SW480 (cell line): ENCODE measurements at regions not wholly inside any gene's neighbourhood (a gene's known extent, or its start where the extent isn't known, plus 50 kb on each side); places are given as distances from the start of the nearest gene placed in this dataset.

ENCODE experiments used
- DNase-seq: peaks from one replicate; pipeline ENCODE4 v3.0.0-alpha.2; 2016; ENCODE audit warnings: low spot score

DNA sequence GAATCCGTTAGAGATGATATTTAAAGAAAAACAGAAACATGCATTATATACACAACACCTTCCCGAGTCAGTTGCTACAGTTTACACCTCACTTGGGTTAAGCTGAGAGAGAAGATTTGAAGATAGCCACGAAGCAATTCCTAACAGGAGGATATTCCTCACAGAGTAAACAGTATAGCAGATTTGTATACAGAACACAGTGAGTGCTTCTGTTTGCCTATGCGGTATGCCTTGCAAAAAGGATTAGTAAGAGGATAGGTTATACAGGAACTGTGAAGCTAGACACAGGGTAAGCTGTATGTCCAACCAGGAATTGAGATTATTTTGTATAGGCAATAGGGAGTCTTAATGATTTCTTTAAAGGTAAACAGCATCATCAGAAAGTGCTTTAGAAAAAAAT, 471.8 kb downstream of the LIG4 start:
- no peak for DNase-seq

GRCh38 chr13:107743100-107743499, 472.2 kb downstream of the LIG4 start:
- no peak for DNase-seq

DNA sequence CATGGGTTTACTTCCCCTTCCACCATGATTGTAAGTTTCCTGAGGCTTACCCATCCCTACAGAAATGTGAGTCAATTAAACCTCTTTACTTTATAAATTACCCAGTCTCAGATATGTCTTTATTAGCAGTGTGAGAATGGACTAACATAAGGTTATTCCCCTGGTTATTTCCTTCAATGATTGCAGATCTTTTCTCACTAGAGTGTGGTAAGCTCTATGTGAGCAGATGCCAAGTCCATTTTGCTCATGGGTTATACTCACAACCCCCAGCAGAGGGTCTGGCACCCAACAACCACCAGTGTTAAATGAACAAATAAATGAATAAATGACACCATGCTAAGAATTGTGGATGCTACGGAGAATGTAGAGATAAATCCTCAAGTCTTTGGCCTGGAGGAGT, 472.8 kb downstream of the LIG4 start:
- DNase-seq = no peak

DNA sequence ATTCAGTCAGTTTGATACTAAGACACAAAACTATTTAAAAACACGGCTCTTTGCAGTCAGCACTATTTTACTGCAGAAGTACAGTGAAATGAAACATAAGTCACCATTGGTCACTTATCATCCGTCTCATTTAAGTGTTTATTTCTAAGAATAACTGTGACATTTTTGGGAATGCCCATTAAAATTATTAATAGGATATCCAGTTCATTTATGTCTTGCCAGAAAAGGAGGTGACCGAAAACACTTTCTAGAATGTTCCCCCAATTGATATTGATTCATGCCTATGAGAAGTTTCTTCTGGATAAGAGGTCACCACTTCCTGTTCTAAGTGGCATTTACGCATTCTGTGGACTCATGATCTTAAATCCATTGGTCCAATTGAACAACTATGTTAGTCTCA, 477.3 kb downstream of the LIG4 start:
- no peak for DNase-seq

GRCh38 chr13:107736731-107737130, 478.6 kb downstream of the LIG4 start:
- no peak for DNase-seq

GRCh38 chr13:107736170-107736569, 479.2 kb downstream of the LIG4 start:
- DNase-seq = no peak

- DNase-seq = no peak
These were observed 480.3 kb downstream of the LIG4 start for GRCh38 chr13:107734891-107735625.

DNA sequence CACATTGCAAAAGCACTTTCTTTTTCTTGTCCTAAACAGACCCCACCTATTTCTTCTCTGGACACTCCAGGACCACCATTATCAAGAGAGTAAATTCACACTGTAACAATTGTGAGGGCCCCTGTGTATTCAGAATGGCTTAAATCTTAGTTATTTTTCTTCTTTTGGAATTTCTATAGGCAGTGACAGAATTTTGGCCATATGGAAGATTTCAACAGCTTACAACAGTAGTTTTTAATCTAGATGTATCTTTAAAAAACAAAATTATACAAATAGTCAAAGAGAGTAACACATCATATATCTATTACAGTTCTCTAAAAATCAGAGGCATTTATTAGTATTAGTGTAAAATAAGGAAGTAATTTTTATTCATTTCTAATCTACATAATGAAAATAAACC, 482.1 kb downstream of the LIG4 start:
- no peak for DNase-seq

GRCh38 chr13:107730813-107731212, 484.5 kb downstream of the LIG4 start:
- DNase-seq = no peak

DNA sequence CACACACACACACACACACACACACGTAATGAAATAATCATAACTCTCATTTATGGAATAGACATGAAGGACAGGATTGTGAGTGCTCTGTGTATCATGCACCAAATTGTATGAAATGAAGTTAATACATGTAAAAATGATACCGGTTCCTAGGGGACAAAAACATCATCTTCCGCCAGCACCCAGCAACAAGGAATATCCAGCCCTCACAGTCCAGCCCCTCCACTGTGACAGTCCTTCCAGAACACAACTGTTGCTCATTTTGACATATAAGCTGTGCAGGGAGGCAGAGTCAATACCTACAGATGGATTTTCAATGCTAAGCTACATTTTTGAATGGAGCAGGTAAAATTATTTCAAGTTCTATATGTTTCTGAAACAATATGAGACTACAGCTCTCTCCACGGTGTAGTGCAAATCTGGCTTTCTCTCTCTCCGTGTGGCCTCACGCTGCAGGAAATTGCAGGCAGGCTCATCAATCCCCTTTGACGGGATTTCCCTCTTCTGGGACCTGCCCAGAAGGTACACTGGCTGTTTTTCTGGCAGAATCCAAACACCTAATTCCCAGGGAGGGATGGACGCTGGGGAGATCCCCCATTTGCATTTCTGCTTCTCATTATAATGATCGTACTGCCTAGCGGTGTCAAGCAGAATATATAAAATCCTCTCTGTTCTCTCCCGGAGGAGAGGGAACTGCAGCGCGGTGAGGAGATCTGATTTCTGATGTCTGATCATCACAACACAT, 494.0 kb downstream of the LIG4 start:
- no peak for DNase-seq

DNA sequence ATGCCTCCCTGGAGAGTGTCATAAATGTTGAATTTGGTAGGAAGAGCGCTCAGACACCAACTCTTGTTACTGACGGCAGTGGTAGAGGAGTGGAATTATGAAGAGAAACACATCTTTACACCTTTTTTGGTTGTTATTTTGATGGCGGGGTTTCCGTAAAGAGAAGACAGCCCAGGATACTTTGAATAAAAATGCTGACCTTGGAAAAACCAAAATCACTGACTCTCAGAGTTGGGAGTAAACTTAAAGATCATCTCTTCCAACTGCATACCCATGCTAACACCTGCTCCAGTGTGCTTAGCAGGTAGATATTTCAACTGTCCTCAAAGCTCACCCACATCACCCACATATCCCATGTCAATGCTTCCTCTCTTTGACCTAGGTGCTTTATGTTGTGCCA, 498.6 kb downstream of the LIG4 start:
- DNase-seq = no peak

- DNase-seq = no peak
These were observed 499.1 kb downstream of the LIG4 start for GRCh38 chr13:107716241-107716640.

- DNase-seq = no peak
These were observed 499.8 kb downstream of the LIG4 start for GRCh38 chr13:107715496-107715895.

- DNase-seq = no peak
These were observed 502.0 kb downstream of the LIG4 start for GRCh38 chr13:107713314-107713713.

DNA sequence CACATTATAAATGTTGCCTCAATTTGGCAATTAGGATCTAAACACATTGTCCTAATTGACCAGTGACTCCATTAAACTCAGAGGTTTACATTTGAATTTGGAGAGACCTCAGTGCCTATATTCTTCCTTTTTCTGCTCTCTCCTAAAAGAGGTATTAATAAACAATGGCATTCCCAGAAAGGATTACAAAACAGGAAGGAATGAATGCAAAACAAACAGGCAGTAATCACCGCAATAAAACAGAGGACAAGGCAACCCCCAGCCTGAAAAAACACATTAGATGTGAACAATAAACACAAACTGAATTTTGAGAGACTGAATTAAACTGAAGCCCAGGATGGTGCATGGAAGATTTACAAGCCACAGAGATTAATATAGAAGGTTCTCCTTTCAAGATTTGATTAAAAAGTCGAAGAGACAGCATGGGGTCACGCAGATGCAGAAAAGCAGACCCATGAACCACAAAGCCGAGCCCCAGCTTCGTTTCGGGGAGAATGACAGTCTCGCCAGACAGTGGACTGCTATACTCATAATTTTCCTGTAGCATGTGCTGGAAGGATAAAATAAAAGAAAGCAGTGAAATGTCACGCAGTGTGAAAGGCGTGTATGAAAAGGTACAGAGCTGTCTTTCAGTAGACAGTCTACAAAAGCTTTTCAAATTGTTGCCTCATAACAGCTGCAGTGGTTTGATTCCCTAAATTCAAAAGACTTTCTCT, 503.0 kb downstream of the LIG4 start:
- no peak for DNase-seq

DNA sequence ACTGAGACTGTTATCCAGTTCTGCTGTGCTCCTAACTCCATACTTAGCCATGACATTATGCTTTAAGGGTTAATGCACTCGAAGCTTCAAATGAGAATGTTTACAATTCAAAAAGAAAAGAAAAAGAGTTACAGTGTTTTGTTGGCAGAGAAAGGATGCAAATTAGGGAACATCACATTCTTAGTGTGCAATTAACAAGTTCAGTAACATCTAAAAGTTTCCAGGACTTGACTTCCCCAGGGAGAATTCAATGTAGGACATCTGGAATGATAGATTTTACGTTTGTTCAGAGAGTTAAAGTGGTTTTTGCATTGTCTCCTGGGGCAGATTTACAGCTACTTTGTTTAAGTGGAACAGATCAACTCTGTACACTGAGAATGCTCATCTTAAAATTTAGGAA, 525.2 kb downstream of the LIG4 start:
- no peak for DNase-seq

GRCh38 chr13:107685876-107686275, 529.5 kb downstream of the LIG4 start:
- no peak for DNase-seq

GRCh38 chr13:107681600-107681999, 533.7 kb downstream of the LIG4 start:
- DNase-seq = no peak

- no peak for DNase-seq
These were observed 535.2 kb downstream of the LIG4 start for GRCh38 chr13:107680115-107680514.

- DNase-seq = no peak
These were observed 537.2 kb downstream of the LIG4 start for GRCh38 chr13:107678075-107678689.

DNA sequence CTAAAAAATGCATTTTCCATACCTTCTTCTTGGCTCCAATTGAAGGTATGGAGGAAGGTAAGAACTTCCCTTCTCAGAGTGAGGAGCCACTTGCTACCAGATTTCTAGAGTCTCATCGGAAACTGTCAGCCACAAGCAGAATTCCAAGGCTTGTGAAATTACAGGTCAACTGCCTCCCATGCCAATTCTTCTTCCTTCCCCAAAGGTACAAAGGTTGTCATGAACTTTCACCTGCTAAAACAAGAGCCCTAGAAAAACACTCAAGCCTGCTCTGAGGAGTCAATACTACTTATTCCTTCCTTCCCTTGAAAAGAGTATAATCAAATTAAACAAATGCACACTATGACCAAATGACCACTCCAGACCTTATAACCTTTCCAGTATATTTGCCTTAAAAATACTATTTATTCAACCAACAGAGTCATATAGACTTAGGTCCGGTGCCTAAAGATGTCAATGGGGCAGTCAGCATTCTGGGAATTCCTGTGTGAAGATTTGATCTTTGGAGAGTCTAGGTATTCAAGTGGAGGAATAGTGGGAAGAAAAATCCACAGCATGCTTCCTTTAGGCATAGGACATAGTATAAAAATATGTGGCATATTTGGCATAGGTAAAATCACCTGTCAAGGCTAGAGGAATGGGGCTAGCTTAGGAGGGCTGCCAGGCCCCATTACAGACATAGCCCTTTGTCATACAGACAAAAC, 539.3 kb downstream of the LIG4 start:
- DNase-seq = no peak

DNA sequence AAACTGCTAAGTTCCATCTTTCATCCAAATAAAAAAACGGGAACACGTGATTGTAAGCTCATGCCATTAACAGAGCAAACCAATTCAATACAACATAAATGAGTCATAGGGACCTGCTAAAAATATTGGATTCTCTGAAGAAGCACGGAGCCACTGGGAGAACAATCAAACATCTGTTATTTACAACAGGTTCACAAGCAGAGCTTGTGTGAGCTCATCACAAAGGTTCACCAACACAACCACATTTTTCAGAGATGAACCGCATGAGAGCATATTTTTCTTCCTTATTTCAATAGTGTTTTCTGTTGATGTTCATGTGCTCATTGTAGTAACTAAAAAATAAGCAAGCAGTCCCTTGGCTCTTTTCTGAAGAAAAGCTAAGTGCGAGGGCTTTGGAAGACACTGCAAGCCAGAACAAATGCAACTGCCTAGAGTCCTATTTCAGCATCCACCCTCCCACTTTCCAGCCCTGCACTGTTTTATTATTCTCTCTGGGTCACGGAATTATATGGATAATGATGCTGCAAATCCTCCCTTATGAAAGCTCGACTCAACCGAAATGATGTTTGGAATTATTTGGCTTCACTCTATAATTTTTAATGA, 545.8 kb downstream of the LIG4 start:
- DNase-seq = peak; percentile 81
